ENCODE measurements at regions not wholly inside any gene's neighbourhood (a gene's known extent, or its start where the extent isn't known, plus 50 kb on each side); places are given as distances from the start of the nearest gene placed in this dataset.
"Not testable (repeated sequence)": the region's sequence is repeated elsewhere in the genome, so short reads cannot be mapped to it uniquely, and the experiment has no call there.

DNA sequence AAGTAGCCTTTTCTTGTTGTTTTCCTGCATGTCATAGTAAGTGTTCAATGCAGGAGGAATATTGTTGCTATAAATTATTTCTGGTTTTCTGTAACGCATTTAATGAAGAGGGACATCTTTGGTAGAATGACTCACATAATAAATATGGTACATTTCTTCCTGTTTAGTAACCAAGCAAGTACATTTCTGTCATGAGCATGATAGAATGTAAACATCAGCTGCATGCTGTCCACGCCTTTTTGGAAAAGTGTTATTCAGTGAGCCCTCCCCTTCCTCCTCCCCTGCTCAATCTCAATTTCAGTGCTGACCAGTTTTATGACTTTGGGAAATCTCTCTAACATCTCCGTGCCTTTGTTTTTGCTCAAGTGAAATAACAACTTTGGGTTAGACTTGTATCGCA, 664.0 kb downstream of the XPNPEP1 start:
- no peak for DNase-seq

- DNase-seq = no peak
Measured at GRCh38 chr10:109253306-109253705, 670.0 kb downstream of the XPNPEP1 start.

DNA sequence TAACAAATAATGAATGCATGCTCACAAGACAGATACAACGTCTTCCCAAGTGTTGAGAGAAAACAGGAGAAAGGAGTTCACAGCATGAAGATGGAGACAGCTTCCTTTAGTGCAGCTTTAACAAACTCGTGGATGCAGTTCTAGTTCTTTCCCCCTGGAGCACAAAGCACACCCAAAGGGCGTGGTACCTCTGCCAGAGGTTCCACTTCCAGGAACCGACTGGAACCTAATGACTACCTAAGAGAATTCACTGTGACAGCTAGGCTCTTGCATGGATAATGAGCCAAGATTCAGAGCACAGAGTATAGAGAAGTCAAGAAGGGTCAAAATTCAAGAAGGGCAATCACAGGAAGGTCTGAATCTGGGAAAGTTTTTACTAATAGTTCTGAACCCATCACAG, 673.2 kb downstream of the XPNPEP1 start:
- DNase-seq = no peak

DNA sequence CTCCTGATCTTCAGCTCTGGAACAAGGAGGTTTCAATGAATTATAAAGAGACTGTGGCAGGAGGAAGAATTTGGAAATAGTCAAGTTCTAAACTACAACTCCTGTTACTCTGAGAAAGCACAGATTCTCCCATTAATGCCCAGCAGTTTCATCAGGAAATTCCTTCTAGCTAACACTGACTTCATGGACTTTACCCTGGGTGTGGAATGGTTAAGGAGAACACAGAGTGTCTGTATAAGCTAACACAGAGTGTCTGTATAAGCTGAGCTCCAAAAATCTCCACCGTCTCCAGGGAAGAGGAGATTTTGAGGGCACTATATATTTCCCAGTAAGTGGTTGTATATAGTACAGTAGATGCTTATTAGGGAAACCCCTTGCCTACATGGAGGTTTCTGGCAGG, 675.5 kb downstream of the XPNPEP1 start:
- no peak for DNase-seq

- DNase-seq = no peak
Measured at GRCh38 chr10:109245821-109246220, 677.5 kb downstream of the XPNPEP1 start.

DNA sequence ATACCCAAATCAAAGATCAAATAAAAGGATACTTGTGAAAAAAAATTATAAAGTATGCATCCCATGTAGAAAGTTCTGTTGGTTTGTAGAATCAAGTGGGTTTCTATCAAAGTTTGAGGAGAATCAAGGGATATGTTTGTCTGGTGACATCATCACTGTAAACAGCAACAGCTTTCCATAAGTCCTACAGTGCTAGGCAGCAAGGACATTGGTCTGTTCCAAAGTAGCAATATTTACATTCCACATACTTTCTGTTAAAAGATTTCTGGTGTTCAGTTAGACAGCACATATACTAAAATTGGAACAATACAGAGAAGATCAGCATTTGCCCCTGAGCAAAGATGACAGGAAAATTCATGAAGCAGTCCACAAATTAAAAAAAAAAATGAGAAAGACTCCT, 683.9 kb downstream of the XPNPEP1 start:
- no peak for DNase-seq

GRCh38 chr10:109237682-109238081, 685.6 kb downstream of the XPNPEP1 start:
- no peak for DNase-seq

GRCh38 chr10:109237050-109237449, 686.3 kb downstream of the XPNPEP1 start:
- DNase-seq = no peak

DNA sequence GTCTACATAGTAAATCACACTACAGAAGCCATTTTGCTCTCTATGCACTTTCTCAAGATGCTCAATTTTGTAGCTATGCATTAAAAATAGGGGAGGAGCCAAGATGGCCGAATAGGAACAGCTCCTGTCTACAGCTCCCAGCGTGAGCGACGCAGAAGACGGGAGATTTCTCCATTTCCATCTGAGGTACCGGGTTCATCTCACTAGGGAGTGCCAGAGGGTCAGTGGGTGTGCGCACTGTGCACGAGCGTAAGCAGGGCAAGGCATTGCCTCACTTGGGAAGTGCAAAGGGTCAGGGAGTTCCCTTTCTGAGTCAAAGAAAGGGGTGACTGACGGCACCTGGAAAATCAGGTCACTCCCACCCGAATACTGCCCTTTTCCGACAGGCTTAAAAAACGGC, 699.8 kb downstream of the XPNPEP1 start:
- not testable (repeated sequence) for DNase-seq

- DNase-seq = no peak
Measured at GRCh38 chr10:109219935-109220605, 703.2 kb downstream of the XPNPEP1 start.

GRCh38 chr10:109218207-109218606, 705.1 kb downstream of the XPNPEP1 start:
- DNase-seq = no peak

DNA sequence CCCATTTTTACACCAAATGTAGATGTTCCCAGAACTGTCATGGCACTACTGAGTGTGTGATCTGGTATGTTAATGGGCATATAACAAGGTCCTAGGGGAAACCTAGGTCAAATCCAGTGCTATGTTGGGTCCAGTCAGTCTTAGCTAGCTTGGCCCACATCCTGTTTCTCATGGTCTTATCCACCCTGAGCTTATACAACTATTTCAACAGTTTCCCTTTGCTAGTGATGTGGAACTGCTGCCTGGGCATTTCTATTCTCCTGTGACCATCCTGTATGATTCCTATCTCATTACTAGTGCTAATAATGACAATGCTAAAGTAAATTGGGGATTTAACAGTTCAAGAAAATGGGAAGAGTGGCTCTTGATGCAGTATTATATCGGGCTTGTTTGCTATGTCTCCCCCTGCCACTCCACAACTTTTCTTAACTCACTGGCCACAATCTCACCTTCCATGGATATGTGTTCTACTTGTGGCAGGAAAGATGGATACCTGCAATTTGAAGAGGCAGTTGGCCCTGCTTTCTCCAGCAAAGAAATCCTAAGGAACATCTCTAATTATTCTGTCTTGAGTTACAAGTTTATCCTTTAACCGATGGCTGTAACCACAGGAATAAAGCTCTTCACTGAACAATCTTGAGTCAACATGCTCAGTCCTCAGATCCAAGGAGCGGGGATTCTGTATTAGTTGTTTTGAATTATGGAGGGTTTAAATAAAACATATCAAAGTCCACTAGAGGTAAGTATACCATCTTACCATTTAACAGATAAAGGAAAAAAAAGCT, 707.8 kb downstream of the XPNPEP1 start:
- no peak for DNase-seq

- not testable (repeated sequence) for DNase-seq
Measured at GRCh38 chr10:109214891-109215290, 708.4 kb downstream of the XPNPEP1 start.

- no peak for DNase-seq
Measured at GRCh38 chr10:109207361-109207760, 716.0 kb downstream of the XPNPEP1 start.

DNA sequence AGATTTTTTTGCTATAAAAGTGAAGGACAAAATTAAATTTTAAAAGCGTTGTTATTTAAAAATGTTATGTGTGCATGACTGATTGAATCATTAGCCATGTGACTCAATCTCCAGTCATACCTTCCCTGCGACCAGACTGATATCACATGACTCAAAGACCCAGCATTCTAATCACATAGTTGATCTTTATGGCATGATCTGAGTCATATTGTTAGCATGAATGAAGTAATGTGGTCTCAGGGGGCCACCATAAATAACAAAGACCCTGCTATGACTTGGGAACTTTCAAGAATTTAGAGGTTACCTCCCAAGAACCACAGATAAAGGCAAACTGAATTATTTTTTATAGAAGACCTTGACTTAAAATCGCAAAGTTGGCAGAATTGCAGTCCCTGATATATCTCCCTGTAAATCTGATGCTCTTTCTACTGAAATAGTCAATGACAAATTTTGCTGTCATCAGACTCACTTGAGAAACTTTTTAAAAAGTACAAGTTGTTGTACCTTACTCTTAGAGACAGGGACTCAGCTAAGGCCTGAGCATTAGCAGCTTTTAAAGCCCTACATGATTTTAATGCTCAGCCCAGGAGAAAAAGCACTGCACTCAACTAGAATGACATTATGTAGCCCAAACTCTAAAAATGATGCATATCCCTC, 717.3 kb downstream of the XPNPEP1 start:
- DNase-seq = no peak

- DNase-seq = no peak
Measured at GRCh38 chr10:109203646-109204353, 719.5 kb downstream of the XPNPEP1 start.

- DNase-seq = no peak
Measured at GRCh38 chr10:109202111-109202510, 721.2 kb downstream of the XPNPEP1 start.

DNA sequence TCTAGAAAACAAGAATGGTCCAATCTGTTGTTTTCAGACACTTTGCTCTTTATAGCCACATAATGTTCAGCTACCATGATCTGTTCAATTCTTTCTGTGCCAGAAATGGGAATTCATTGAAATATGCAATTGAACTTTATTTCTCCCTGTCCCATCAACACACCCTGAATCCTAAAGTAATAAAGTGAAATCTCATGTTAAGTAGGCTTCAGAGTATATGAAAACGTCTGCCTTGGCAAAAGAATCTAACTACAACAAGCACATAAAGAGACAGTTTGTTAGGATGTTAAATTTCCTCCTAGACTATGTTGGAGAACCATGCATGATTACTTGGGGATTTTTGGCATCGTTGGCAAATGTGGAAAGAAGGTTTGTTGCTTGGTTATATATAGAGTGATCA, 722.7 kb downstream of the XPNPEP1 start:
- no peak for DNase-seq

DNA sequence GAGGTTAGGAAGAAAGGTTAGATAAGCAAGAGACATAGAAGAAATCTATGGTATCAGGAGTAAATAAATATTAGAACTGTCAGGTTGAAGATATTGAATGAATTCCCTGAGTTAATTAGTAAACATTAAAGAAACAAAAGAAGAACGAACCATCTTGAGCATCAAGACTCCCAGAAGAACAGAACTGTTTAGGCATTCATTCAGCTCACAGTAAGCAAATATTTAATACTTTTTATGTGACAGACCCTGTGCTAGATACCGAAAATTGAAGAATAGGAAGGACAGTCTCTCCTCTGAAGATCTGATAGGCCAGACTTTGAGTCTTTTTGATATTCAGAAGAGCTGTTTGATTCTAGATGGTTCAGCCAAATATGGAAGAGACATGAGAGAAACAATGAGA, 731.5 kb downstream of the XPNPEP1 start:
- DNase-seq = no peak

DNA sequence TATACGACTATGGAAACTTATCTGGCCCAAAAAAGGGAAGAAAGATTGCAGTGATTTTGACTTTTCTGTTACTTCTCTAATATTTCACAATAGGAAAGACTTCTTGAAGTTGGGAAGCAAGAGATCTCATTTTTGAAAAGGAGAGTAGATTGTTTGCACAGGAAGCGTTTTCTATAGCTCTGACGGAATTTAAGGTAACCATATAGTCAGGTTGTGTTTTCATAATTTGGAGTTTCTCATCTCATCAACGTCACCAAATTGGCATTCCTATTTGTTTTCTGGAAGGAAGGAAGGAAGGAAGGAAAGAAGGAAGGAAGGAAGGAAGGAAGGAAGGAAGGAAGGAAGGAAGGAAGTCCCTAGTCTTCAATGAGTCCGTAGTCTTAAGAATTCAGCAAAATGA, 732.0 kb downstream of the XPNPEP1 start:
- DNase-seq = no peak

- no peak for DNase-seq
Measured at GRCh38 chr10:109187677-109188076, 735.6 kb downstream of the XPNPEP1 start.

- DNase-seq = no peak
Measured at GRCh38 chr10:109183366-109183765, 739.9 kb downstream of the XPNPEP1 start.

- DNase-seq = no peak
Measured at GRCh38 chr10:109178591-109178990, 744.7 kb downstream of the XPNPEP1 start.

All from NCI-H69 (cell line).